HEK293T (cell line): ENCODE measurements at regions not wholly inside any gene's neighbourhood (a gene's known extent, or its start where the extent isn't known, plus 50 kb on each side); places are given as distances from the start of the nearest gene placed in this dataset.

ENCODE experiments used
- FOXM1 ChIP-seq: fragments of 450-650 bp; IDR thresholded peaks from 2 replicates; pipeline ENCODE4 v1.6.1; 2017; ENCODE audit warnings: mild to moderate bottlenecking, borderline replicate concordance
- L3MBTL2 ChIP-seq: fragments of 450-650 bp; conservative IDR thresholded peaks from 2 replicates; pipeline ENCODE4 v1.6.1; 2016; ENCODE audit warnings: mild to moderate bottlenecking
- NFRKB ChIP-seq: fragments of 450-650 bp; IDR thresholded peaks from 2 replicates; pipeline ENCODE4 v1.6.1; 2016; ENCODE audit warnings: mild to moderate bottlenecking, moderate library complexity
- SP1 ChIP-seq: fragments of 450-650 bp; IDR thresholded peaks from 2 replicates; pipeline ENCODE4 v1.6.1; 2017
- TARDBP ChIP-seq: fragments of 450-650 bp; IDR thresholded peaks from 2 replicates; pipeline ENCODE4 v1.6.1; 2016
- ZNF384 ChIP-seq: fragments of 450-650 bp; IDR thresholded peaks from 2 replicates; pipeline ENCODE4 v1.6.1; 2016

DNA sequence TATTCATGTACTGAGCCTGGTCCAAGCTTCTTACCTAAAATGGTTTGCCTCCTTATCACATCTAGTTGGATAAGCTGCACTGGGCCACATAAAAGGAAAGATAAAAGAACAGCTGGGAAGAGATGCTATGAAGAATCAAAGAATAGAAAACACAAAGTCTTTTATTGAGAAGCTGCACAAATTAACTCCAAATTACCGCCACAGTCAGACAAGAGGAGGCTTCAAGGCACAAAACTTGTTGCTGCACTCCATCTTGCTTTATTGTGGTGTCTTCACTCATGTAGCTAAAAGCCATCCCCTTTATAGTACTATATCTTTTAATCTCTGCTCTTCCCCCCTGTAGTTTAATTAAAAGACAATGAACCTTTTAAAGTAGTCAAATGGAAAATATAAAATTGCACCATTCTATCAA lies 330.6 kb upstream of the PMFBP1 start:
- no peak for TF ChIP-seq SP1
- TF ChIP-seq FOXM1 = no peak
- no peak for TF ChIP-seq NFRKB
- TF ChIP-seq TARDBP = no peak
- TF ChIP-seq ZNF384 = no peak
- no peak for TF ChIP-seq L3MBTL2
